Liver (tissue), 8 donors: ENCODE measurements at regions not wholly inside any gene's neighbourhood (a gene's known extent, or its start where the extent isn't known, plus 50 kb on each side); places are given as distances from the start of the nearest gene placed in this dataset.

Experiments used
- DNase-seq: peaks from one replicate; pipeline ENCODE4 v3.0.0-alpha.2; 2017; ENCODE audit warnings: low spot score
- H3K27ac ChIP-seq, 2 donors: one replicate each; pipeline ENCODE4 v1.7.0; 2013; ENCODE audit warnings: inconsistent platforms in 2 of 2, low read length in 2 of 2, control low read depth in 1 of 2, low read depth in 1 of 2, mild to moderate bottlenecking in 1 of 2
- H3K27me3 ChIP-seq, 4 donors: one replicate each; pipeline versions ENCODE4 v1.6.1 to v1.7.0; 2013; ENCODE audit warnings: low read length in 3 of 4, inconsistent platforms in 1 of 4, mild to moderate bottlenecking in 1 of 4, moderate library complexity in 1 of 4; ENCODE audit not compliant: control insufficient read depth in 4 of 4, insufficient read depth in 4 of 4
- H3K36me3 ChIP-seq, 4 donors: one replicate each; pipeline versions ENCODE4 v1.6.1 to v1.7.0; 2013; ENCODE audit warnings: low read length in 3 of 4, mild to moderate bottlenecking in 3 of 4, low read depth in 1 of 4, moderate library complexity in 1 of 4; ENCODE audit not compliant: control insufficient read depth in 4 of 4, insufficient read depth in 3 of 4
- H3K4me1 ChIP-seq, 4 donors: one replicate each; pipeline versions ENCODE4 v1.6.1 to v1.7.0; 2013; ENCODE audit warnings: low read length in 3 of 4, mild to moderate bottlenecking in 3 of 4, moderate library complexity in 1 of 4; ENCODE audit not compliant: control insufficient read depth in 4 of 4, insufficient read depth in 4 of 4
- H3K4me3 ChIP-seq, 3 donors: one replicate each; pipeline versions ENCODE4 v1.6.1 to v1.7.0; 2013; ENCODE audit warnings: low read length in 3 of 3, control low read depth in 1 of 3, low read depth in 1 of 3, mild to moderate bottlenecking in 1 of 3
- H3K9ac ChIP-seq, 2 donors: one replicate each; pipeline ENCODE4 v1.7.0; 2013; ENCODE audit warnings: low read length in 2 of 2, mild to moderate bottlenecking in 2 of 2, moderate library complexity in 2 of 2, control low read depth in 1 of 2, low read depth in 1 of 2
- H3K9me3 ChIP-seq, 4 donors: one replicate each; pipeline versions ENCODE4 v1.6.1 to v1.7.0; 2013; ENCODE audit warnings: low read length in 3 of 4; ENCODE audit not compliant: control insufficient read depth in 4 of 4
- EGR1 ChIP-seq, 2 donors: IDR thresholded peaks; 2 replicates each; pipeline ENCODE4 v1.6.1; 2016 to 2018; ENCODE audit warnings: antibody characterized with exemption in 2 of 2, low read depth in 2 of 2
- FOXA1 ChIP-seq: IDR thresholded peaks from 2 replicates; pipeline ENCODE4 v1.6.1; 2016; ENCODE audit warnings: antibody characterized with exemption
- FOXA2 ChIP-seq: IDR thresholded peaks from 2 replicates; pipeline ENCODE4 v1.6.1; 2016; ENCODE audit warnings: antibody characterized with exemption
- GABPA ChIP-seq, 2 donors: IDR thresholded peaks in 1 of 2; conservative IDR thresholded peaks in 1 of 2; 2 replicates each; pipeline ENCODE4 v1.6.1; 2016; ENCODE audit warnings: antibody characterized with exemption in 2 of 2, mild to moderate bottlenecking in 1 of 2, moderate library complexity in 1 of 2
- HNF4A ChIP-seq, 2 donors: conservative IDR thresholded peaks; 2 replicates each; pipeline ENCODE4 v1.6.1; 2016; ENCODE audit warnings: antibody characterized with exemption in 2 of 2, mild to moderate bottlenecking in 2 of 2
- HNF4G ChIP-seq: IDR thresholded peaks from 2 replicates; pipeline ENCODE4 v1.6.1; 2016; ENCODE audit warnings: antibody characterized with exemption
- JUND ChIP-seq, 2 donors: IDR thresholded peaks; 2 replicates each; pipeline ENCODE4 v1.6.1; 2016; ENCODE audit warnings: antibody characterized with exemption in 2 of 2
- NR2F2 ChIP-seq: IDR thresholded peaks from 2 replicates; pipeline ENCODE4 v1.6.1; 2016; ENCODE audit warnings: antibody characterized with exemption
- RAD21 ChIP-seq, 2 donors: IDR thresholded peaks; 2 replicates each; pipeline ENCODE4 v1.6.1; 2016; ENCODE audit warnings: antibody characterized with exemption in 2 of 2, mild to moderate bottlenecking in 2 of 2
- RXRA ChIP-seq, 2 donors: IDR thresholded peaks; 2 replicates each; pipeline ENCODE4 v1.6.1; 2017 to 2018; ENCODE audit warnings: antibody characterized with exemption in 2 of 2, mild to moderate bottlenecking in 1 of 2
- SP1 ChIP-seq: IDR thresholded peaks from 2 replicates; pipeline ENCODE4 v1.6.1; 2018; ENCODE audit warnings: antibody characterized with exemption, mild to moderate bottlenecking
- TAF1 ChIP-seq: conservative IDR thresholded peaks from 2 replicates; pipeline ENCODE4 v1.6.1; 2016; ENCODE audit warnings: antibody characterized with exemption, mild to moderate bottlenecking
- YY1 ChIP-seq: IDR thresholded peaks from 2 replicates; pipeline ENCODE4 v1.6.1; 2016; ENCODE audit warnings: antibody characterized with exemption, mild to moderate bottlenecking
- WGBS: extraction: QIAGEN DNeasy Blood & Tissue Kit; methylation state at CpG from one replicate; pipeline ENCODE4 v1.1.7; 2013; 5-methylcytosine and 5-hydroxymethylcytosine counted together
- TF ChIP-seq, protein P1 (sequence below): IDR thresholded peaks from 2 replicates; pipeline ENCODE4 v1.6.1; 2016; ENCODE audit warnings: antibody characterized with exemption
- TF ChIP-seq, protein P2 (sequence below): IDR thresholded peaks from 2 replicates; pipeline ENCODE4 v1.6.1; 2016; ENCODE audit warnings: antibody characterized with exemption
- TF ChIP-seq, protein P3 (sequence below): IDR thresholded peaks from 2 replicates; pipeline ENCODE4 v1.6.1; 2016; ENCODE audit warnings: antibody characterized with exemption
- TF ChIP-seq, protein P4 (sequence below): IDR thresholded peaks from 2 replicates; pipeline ENCODE4 v1.6.1; 2016; ENCODE audit warnings: antibody characterized with exemption, mild to moderate bottlenecking
- TF ChIP-seq, protein P5 (sequence below): fragments of 150-350 bp; IDR thresholded peaks from 2 replicates; pipeline ENCODE4 v1.5.1; 2017; ENCODE audit warnings: improper control_type of control experiment, low read depth, low read length; ENCODE audit not compliant: missing input control
- donor health status: healthy.
- donor health status: healthy.
- donor health status: healthy.
- donor health status: healthy.
- donor health status: healthy.

DNA sequence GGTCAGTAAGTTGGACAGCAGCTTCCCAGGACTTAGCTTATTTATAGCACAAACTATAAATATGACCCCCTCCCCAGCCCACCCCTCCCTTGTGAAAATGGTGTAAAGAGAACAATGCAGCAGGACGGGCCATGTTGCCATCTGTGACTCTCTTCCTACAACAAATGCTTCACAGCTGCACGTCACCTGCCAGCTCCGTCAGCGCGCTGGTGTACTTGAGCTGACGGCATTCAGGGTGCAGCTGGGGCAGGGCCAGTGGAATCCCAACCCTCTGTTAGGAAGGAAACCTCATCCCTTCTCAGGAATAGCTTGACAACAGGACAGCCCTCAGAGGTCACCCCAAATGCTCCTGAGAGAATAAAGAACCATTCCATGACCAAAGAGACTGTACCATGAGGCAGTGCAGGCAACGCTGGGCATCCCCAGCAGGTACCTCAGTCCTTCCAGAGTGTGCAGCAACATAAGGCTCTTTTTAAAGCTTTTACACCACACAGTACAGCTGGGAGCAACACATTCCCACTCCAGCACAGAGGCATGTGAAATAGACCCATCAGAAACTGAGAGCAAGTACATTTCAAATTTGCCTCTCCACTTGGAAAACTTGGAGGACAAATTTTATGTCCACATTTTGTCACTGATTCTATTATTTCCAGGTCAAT, 85.0 kb downstream of the ATP1A1 start:
- H3K9me3 ChIP-seq = no peaks in the 10 kb centered on the region
- H3K27me3 ChIP-seq = no peaks in the 10 kb centered on the region
- H3K36me3 ChIP-seq = no peaks in the 10 kb centered on the region
- H3K4me1 ChIP-seq = peaks cover 0 to 5% (median 3%) of the 10 kb centered on the region in 4 donors
- TF ChIP-seq JUND (IDR thresholded peaks at IDR 0.05) (no peak), HNF4G (no peak), FOXA2 (no peak), EGR1 (IDR thresholded peaks at IDR 0.05; ENCODE audit: low read depth in 2 of 2) (no peak), GABPA (IDR thresholded peaks at IDR 0.05 in 1 of 2, conservative IDR thresholded peaks at IDR 0.05 in 1 of 2) (no peak), RAD21 (IDR thresholded peaks at IDR 0.05) (no peak), SP1 (no peak), FOXA1 (no peak), HNF4A (conservative IDR thresholded peaks at IDR 0.05) (no peak), RXRA (IDR thresholded peaks at IDR 0.05) (no peak), NR2F2 (no peak), YY1 (no peak), TAF1 (no peak)
- TF ChIP-seq, protein P1, sequence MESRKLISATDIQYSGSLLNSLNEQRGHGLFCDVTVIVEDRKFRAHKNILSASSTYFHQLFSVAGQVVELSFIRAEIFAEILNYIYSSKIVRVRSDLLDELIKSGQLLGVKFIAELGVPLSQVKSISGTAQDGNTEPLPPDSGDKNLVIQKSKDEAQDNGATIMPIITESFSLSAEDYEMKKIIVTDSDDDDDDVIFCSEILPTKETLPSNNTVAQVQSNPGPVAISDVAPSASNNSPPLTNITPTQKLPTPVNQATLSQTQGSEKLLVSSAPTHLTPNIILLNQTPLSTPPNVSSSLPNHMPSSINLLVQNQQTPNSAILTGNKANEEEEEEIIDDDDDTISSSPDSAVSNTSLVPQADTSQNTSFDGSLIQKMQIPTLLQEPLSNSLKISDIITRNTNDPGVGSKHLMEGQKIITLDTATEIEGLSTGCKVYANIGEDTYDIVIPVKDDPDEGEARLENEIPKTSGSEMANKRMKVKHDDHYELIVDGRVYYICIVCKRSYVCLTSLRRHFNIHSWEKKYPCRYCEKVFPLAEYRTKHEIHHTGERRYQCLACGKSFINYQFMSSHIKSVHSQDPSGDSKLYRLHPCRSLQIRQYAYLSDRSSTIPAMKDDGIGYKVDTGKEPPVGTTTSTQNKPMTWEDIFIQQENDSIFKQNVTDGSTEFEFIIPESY = no peak
- TF ChIP-seq, protein P2, sequence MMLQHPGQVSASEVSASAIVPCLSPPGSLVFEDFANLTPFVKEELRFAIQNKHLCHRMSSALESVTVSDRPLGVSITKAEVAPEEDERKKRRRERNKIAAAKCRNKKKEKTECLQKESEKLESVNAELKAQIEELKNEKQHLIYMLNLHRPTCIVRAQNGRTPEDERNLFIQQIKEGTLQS = no peak
- TF ChIP-seq, protein P3, sequence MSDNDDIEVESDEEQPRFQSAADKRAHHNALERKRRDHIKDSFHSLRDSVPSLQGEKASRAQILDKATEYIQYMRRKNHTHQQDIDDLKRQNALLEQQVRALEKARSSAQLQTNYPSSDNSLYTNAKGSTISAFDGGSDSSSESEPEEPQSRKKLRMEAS = no peak
- TF ChIP-seq, protein P4, sequence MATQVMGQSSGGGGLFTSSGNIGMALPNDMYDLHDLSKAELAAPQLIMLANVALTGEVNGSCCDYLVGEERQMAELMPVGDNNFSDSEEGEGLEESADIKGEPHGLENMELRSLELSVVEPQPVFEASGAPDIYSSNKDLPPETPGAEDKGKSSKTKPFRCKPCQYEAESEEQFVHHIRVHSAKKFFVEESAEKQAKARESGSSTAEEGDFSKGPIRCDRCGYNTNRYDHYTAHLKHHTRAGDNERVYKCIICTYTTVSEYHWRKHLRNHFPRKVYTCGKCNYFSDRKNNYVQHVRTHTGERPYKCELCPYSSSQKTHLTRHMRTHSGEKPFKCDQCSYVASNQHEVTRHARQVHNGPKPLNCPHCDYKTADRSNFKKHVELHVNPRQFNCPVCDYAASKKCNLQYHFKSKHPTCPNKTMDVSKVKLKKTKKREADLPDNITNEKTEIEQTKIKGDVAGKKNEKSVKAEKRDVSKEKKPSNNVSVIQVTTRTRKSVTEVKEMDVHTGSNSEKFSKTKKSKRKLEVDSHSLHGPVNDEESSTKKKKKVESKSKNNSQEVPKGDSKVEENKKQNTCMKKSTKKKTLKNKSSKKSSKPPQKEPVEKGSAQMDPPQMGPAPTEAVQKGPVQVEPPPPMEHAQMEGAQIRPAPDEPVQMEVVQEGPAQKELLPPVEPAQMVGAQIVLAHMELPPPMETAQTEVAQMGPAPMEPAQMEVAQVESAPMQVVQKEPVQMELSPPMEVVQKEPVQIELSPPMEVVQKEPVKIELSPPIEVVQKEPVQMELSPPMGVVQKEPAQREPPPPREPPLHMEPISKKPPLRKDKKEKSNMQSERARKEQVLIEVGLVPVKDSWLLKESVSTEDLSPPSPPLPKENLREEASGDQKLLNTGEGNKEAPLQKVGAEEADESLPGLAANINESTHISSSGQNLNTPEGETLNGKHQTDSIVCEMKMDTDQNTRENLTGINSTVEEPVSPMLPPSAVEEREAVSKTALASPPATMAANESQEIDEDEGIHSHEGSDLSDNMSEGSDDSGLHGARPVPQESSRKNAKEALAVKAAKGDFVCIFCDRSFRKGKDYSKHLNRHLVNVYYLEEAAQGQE = no peak
- TF ChIP-seq, protein P5, sequence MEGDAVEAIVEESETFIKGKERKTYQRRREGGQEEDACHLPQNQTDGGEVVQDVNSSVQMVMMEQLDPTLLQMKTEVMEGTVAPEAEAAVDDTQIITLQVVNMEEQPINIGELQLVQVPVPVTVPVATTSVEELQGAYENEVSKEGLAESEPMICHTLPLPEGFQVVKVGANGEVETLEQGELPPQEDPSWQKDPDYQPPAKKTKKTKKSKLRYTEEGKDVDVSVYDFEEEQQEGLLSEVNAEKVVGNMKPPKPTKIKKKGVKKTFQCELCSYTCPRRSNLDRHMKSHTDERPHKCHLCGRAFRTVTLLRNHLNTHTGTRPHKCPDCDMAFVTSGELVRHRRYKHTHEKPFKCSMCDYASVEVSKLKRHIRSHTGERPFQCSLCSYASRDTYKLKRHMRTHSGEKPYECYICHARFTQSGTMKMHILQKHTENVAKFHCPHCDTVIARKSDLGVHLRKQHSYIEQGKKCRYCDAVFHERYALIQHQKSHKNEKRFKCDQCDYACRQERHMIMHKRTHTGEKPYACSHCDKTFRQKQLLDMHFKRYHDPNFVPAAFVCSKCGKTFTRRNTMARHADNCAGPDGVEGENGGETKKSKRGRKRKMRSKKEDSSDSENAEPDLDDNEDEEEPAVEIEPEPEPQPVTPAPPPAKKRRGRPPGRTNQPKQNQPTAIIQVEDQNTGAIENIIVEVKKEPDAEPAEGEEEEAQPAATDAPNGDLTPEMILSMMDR = no peak
- no peak overlapping the region for H3K4me3 ChIP-seq
- H3K27ac ChIP-seq = no peak overlapping the region
- WGBS = 94% methylated on average over 7 of the region's 7 CpGs
- no peak for DNase-seq
- no peak overlapping the region for H3K9ac ChIP-seq
